NCI-H345 treated with DMSO at 0.1 percent for 48 hours (cell line): ENCODE measurements at regions not wholly inside any gene's neighbourhood (a gene's known extent, or its start where the extent isn't known, plus 50 kb on each side); places are given as distances from the start of the nearest gene placed in this dataset.

Experiments used
- DNase-seq: peaks from one replicate; lab custom pipeline; 2025; ENCODE audit not compliant: unreplicated experiment; lab: John Stamatoyannopoulos, UW

DNA sequence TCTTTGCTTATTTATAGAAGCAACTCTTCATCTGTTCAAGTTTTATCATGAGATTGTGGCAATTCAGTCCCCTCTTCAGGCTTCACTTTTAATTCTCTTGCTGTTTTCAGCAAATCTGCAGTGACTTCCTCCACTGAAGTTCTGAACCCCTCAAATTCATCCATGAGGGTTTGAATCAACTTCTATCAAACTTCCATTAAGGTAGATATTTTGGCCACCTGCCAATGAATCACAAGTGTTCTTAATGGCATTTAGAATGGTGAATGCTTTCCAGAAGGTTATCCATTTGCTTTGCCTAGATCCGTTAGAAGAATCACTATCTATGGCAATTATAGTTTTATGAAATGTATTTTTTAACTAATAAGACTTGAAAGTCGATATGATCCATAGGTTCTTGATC lies 946.7 kb upstream of the B3GALT2 start:
- no peak for DNase-seq

GRCh38 chr1:194118086-194118485 lies 931.7 kb upstream of the B3GALT2 start:
- no peak for DNase-seq

DNA sequence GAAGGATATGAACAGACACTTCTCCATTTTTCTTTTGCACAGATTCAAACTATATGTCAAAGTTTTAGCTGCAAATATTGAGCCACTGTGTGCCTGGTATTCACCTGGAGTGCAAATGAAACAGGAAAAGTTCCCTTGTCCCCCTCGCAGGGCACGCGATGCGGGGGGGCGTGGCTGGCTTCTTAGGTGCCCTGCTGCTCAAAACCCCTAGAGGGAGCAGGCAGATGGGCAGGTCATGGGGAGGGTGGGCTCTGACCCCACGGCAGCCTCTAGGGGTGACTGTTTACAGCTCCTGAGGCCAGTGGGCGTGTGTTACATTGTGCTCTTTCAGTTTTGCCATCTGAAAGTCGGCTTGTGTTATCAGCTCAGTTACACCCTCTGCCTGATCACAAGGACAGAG lies 931.2 kb upstream of the B3GALT2 start:
- DNase-seq = no peak

GRCh38 chr1:194114288-194114687 lies 927.9 kb upstream of the B3GALT2 start:
- DNase-seq = no peak

DNA sequence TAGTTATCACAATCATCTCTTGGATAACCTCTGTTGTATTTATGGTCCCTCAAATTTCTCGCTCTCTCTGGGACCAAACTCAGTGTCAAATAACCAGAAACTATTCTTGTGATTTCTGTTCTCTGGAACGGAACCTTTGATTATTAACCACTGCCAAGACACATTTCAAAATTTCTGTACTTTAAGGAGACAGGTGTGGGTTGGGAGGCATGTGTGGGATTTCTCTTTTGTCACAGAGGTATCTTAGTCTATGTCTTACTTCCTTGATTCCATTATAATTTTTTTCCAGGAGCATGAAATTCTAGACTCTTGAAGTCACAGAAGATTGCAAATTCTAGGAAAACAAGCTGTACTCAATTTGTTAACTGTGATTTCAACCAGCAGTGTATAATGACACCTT lies 919.0 kb upstream of the B3GALT2 start:
- DNase-seq = no peak

- no peak for DNase-seq
These were observed 917.9 kb upstream of the B3GALT2 start for GRCh38 chr1:194104247-194104844.

DNA sequence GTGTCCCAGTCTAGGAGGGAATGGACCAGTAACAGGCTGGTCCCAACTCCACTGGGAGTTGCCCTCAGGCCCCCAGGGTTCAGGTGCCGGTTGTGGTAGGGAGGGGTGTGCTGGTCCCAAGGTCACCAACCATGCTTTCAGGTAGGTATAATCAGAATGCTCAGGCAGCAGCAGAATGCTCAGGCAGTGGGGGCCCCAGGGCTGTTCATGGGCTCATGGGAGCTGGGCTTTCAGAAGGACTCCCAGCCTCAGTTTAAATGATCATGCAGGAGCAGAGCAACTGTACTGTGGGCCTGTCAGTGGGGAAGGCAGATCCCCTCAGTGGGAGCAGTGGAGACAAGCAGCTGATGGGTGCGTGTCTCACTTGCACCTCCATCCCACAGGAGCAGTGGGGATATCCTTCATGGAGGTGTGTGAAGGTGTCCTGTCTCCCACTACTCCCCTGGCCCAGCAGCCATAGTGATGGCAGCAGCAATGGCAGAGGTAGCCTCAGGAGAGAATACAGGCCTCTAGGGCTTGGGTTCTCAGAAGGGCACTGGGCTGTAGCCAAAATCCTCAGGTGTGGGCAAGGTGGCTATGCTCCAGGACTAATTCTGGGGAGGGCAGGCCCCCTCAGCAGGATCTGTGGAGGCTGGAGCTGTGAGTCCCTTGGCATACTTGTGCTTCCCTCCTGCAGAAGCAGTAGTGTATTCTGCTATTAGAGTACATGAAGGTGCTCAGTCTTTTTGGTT lies 917.3 kb upstream of the B3GALT2 start:
- no peak for DNase-seq

DNA sequence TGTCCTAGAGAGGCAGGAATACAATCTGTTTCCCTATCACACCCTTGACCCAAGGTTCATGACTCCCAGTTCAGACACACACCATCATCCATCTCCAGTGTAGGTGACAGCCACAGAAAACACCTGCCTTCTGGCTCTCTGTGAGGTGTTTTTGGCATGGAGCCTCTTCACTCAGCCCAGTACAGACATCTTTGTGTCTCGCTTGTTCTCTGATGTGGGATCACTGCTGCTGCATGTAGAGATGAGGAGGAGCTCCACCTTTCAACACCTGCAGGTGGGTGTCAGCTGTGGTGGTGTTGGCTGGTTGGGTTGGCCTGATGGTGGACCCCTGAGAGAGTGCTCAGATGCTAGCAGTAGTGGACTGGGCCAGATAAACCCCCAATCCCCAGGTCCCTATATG lies 916.7 kb upstream of the B3GALT2 start:
- DNase-seq = no peak

DNA sequence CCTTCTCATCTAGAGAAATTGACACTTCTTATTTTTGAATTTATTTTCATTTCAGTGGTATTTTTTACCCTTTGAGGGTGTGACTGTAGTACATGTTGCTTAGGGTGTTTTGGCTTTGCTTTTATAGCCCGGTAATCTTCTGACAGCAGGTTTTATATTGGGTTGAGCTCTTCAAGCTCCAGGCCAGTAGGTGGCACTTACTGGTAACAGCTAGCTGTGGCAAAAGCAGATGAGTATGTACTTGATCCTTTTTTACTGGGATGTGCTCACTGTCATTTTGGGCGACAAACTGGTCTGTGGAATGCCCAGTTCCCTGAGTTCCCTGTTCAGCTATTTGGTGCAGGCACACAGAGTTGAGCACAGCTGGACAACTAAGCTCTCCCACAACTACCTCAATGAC lies 916.2 kb upstream of the B3GALT2 start:
- DNase-seq = no peak

GRCh38 chr1:194084755-194085154 lies 898.3 kb upstream of the B3GALT2 start:
- DNase-seq = no peak

DNA sequence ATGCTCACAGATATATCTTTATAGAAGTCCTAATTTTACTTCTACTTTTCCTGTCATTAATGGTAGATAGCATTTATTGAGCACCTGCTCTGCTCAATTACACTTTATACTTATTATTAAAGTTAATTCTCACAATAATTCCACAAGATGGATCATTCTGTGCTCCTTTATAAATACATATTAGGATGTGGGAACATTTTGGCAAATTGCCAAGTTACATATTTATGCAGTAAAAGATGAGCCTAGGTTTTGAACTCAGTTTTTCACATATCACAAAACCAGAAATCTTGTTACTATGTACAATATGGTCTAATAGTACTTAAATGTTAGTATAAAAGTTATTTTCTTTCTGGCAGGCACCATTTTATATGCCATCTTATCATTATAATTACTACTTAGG lies 895.0 kb upstream of the B3GALT2 start:
- no peak for DNase-seq

GRCh38 chr1:194080826-194081225 lies 894.4 kb upstream of the B3GALT2 start:
- DNase-seq = no peak

- no peak for DNase-seq
These were observed 892.4 kb upstream of the B3GALT2 start for GRCh38 chr1:194078765-194079164.

- DNase-seq = no peak
These were observed 890.2 kb upstream of the B3GALT2 start for GRCh38 chr1:194076646-194077045.

DNA sequence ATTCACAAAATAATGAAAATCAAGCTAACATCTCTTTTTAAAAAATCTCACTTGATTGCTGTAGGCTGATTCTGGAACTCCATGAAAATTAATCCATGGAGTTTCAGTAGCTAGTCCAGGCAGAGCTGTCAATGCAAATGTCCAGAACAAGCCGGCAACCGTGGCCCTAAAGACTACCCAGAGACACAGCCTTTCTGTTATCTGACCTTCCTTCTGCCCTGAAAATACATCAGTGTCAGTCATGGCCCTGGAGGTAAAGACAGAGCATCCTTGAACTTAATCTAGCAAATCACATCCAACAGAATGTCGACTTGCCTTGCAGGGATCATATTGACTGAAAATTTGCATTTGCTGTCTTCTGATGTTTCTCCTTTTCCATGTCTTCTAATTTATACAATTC lies 887.4 kb upstream of the B3GALT2 start:
- no peak for DNase-seq

GRCh38 chr1:194071205-194071604 lies 884.8 kb upstream of the B3GALT2 start:
- DNase-seq = peak; percentile 34

- no peak for DNase-seq
These were observed 883.4 kb upstream of the B3GALT2 start for GRCh38 chr1:194069831-194070218.

DNA sequence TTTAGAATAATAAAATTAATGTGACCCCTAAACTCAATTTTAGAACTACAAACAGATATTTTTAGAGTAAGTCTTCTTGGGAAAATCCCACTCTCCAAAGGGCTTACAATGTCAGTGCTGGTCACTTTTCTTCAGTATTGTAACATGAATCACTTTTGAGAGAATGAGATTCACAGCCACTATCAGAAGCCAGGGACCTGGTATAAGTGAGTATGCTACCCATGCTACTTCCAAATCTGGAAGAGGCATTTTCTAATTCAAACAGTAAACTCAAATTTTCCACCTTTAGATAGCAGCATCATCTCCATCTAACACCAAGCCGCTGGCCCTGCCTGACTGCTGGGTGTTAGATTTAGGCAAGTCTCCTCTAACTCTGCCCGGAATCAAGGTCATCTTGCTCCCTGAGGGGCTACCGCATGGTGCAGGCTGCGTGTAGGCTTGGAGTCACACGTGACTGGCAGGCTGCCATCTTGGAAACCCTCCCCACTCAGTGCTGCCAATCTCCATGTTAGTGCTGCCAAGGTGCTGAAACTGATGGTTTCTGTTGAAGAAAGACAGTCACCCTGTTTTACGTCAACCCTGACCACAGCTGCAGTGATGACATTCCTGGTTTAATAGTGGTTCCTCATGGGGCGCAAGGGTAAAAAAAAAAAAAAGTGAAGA lies 882.9 kb upstream of the B3GALT2 start:
- no peak for DNase-seq

GRCh38 chr1:194068446-194069167 lies 882.2 kb upstream of the B3GALT2 start:
- DNase-seq = no peak

GRCh38 chr1:194067772-194068171 lies 881.4 kb upstream of the B3GALT2 start:
- no peak for DNase-seq

DNA sequence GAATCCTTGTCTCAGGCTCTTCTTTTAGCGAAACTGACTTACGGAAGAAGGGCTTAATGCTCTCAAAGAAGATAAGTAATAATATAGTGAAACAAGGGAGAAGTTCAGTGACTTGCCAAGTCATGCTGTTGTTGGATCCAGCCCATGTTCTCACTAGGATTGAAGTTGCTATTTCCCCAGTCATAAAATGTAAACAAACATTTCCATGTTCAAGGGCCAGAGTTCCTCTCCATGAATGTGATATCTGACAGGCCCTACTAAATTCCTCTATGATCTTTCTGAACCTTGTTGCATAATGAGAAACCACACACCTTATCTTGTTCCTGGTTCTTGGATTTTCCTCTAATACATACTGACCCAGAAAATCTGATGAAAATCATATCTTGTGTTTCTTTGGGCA lies 876.5 kb upstream of the B3GALT2 start:
- no peak for DNase-seq

DNA sequence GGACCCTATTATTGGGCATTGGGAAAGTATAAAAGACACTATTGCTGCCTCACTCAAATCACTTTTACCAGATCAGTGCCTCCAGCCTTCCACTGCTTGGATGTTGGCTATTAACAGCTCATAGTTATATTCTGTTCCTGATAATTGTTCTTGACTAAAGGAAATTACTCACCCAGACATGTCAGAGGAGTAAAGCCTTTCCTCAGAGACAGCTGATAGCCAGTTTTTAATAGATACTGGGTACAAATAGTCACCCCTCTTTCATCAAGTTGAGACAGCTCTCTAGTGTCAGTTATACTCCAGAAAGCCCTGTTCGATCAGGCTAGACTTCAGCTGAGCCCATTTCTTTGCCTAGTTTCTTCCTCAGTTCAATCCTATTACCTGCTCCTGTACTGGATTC lies 876.1 kb upstream of the B3GALT2 start:
- no peak for DNase-seq
